HG02981 (cell line): ENCODE measurements at regions not wholly inside any gene's neighbourhood (a gene's known extent, or its start where the extent isn't known, plus 50 kb on each side); places are given as distances from the start of the nearest gene placed in this dataset.
"Not testable (repeated sequence)": the region's sequence is repeated elsewhere in the genome, so short reads cannot be mapped to it uniquely, and the experiment has no call there.

ENCODE experiments used
- ATAC-seq: cut with Tn5 transposase; IDR thresholded peaks from one replicate; pipeline ENCODE4 v1.9.1; 2021; ENCODE audit warnings: mild to moderate bottlenecking, moderate library complexity; ENCODE audit not compliant: unreplicated experiment

- ATAC-seq = not testable (repeated sequence)
Observed at GRCh38 chr20:30295396-30295795, 962.1 kb upstream of the DEFB115 start.

GRCh38 chr20:30295967-30296366 is 961.5 kb upstream of the DEFB115 start:
- ATAC-seq = not testable (repeated sequence)

DNA sequence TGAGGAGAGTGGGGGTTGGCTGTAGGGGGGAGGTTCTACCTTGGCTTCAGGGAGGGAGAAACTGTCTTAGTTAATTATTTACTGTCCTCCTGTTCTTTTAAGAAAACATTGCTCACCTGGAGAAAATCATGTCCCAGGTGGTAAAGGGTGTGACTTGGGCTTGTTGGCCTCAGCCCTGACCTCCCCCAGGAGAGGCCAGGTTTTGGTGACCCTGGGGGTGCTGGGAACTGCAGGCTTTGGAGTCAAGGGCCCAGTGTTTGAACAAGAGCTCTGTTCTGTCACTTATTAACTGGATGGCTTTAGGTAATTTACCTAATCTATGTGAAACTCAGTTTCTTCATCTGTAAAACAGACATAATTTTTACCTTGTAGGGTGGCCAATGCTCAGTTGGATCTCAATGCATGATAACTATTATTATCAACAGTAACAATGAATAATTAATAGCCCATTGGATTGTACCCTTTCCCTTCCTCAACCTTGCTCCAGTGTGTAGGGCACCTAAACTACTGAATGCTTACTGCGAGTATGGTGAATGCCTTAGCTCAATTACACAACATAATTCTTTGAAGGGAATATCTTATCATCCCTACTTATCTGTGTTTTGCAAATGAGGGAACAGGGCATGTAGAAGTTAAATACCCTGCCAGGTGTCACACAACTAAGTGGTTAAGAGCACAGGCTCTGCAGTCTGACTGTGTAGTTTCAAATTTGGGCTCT is 959.4 kb upstream of the DEFB115 start:
- not testable (repeated sequence) for ATAC-seq

DNA sequence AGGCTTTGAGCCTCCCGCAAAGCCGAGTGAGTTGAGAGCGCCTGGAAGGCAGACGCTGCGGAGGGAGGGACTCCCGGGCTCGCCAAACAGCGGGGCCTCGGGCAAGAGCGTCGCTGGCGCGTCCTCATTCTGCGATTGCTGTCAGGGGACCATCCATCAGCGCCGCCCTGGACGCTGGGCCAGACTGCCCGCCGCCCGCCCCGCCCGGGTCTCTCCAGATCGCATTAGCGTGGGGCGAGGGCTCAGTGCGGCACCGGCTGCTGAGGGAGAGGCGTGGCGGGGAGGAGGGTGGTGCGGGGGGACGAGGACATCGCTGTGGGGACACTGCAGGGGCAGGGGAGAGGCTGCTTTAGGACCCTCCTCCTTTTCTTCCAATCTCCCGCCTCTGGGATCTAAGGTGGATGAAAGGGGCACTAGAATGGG is 957.2 kb upstream of the DEFB115 start:
- not testable (repeated sequence) for ATAC-seq

- ATAC-seq = not testable (repeated sequence)
Observed at GRCh38 chr20:30302786-30303185, 954.7 kb upstream of the DEFB115 start.

- not testable (repeated sequence) for ATAC-seq
Observed at GRCh38 chr20:30309938-30310337, 947.5 kb upstream of the DEFB115 start.

GRCh38 chr20:30310385-30310784 is 947.1 kb upstream of the DEFB115 start:
- not testable (repeated sequence) for ATAC-seq

DNA sequence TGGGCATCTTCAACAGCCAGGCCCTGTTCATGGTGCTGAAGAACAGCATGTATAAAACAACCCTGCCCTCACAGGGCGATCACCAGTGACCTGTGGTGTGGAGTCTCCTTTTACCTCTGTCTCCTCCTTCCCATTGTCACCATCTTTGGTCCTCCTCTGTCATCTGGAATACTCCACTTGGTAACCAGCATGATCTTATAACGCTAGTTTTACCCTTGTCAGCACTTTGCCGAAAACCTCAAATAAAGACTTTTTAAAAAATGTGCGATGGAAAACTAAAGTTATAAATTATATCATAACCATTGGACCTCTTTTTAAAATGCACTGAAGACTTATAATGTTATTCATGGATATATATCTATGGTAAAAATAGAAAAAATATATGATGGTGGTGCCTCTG is 945.2 kb upstream of the DEFB115 start:
- ATAC-seq = not testable (repeated sequence)

DNA sequence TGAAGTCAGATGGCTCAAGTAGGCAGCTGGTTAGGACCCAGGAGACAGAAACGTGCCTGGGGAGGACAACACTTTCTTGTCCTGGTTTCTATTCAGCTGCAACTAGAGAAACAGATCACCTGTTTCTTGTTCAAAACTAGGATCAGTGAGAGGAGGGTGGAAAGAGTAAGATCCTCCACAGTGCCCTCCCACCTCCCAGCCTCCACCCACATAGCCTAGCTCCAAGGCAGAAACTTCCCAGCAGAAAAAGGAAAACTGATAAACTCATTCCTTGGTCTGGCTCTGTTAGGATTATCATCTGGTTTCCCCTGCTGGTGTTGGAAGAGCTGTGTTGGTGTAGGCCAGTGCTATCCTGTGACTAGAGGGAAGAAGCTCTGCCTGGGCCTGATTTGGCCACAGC is 943.8 kb upstream of the DEFB115 start:
- ATAC-seq = not testable (repeated sequence)

DNA sequence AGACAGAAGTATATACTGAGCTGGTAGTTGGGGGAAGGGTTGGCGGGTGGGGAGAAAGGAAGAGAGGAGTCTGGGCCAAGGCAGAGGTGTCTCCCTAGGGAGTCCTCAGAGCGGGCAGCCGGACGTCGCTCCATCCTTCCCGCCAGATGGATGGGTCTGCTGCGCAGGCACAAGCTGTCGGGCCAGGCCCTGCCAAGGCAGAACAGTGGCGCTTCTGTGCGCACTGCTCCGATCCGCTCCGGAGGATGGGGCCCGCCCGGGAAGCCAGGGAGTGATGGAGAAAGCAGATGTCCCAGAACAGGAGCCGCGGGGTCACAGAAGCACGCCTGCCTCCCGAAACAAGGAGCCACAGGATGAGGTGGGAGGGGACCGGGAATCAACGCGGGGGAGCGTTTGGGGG is 941.4 kb upstream of the DEFB115 start:
- not testable (repeated sequence) for ATAC-seq

- ATAC-seq = not testable (repeated sequence)
Observed at GRCh38 chr20:30316532-30317299, 940.7 kb upstream of the DEFB115 start.

GRCh38 chr20:30333744-30334143 is 923.7 kb upstream of the DEFB115 start:
- not testable (repeated sequence) for ATAC-seq

DNA sequence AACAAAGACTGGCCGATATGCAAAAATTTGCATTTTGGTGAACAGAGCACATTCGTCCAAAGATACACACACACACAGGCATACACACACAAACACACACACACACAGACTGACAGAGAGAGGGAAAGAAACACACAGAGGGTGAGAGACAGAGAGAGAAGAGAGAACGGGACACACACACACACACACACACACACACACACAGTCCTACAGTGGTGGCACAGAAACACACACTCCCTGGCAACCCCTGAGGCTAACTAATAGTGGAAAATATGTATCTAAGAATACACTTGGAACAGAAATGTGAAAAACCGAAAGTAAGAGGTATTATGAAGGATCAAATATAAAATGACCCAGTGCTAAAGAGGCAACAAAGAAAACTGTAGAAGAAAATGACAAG is 919.9 kb upstream of the DEFB115 start:
- ATAC-seq = not testable (repeated sequence)

GRCh38 chr20:30348932-30349331 is 908.5 kb upstream of the DEFB115 start:
- ATAC-seq = not testable (repeated sequence)

- ATAC-seq = not testable (repeated sequence)
Observed at GRCh38 chr20:30356854-30357467, 900.5 kb upstream of the DEFB115 start.

- ATAC-seq = not testable (repeated sequence)
Observed at GRCh38 chr20:30361756-30362155, 895.7 kb upstream of the DEFB115 start.

GRCh38 chr20:30376430-30376766 is 881.1 kb upstream of the DEFB115 start:
- ATAC-seq = not testable (repeated sequence)

DNA sequence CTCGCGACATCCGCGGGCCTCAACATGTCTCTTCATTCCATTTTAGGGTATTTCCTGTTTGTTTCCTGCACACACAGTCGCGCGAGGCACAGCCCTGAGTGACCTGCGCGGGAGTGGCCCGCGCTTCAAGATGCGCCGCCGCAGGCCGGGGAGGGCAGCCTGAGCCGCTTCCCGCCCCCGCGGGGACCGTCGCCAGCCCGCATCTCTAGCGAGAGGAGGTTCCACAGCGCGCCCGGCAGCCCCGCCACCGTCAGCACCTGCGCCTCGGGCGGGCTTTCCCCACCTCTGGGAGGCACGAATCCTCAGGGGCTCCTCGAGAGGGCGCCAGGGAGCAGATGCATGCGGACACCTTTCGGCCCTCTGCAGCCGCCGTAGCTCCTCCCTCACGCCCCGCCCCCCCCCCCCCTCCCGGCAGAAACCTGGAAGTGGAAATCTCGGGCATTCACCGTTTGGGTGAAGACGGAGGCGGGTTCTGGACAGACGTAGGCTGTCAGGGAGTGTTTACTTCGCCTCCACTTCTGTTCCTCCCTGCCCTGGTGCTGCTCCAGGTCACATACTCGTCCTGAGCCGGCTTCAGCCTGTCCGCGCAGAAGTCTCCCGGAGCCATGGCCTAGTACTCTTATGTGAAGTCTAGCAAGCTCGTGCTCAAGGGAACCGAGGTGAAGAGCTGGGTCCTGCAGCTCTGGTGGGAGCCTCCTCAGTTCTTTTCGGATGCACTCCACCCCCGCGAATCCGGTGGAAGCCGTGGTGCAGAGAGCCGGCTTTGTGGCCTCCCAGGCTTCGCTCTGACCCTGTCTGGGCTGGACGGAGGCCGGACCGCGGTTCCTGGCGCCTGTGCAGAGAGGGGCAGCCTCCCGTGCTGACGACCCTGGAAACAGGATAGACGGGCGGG is 880.5 kb upstream of the DEFB115 start:
- peak; percentile 95 for ATAC-seq

- not testable (repeated sequence) for ATAC-seq
Observed at GRCh38 chr20:30378317-30378716, 879.1 kb upstream of the DEFB115 start.

DNA sequence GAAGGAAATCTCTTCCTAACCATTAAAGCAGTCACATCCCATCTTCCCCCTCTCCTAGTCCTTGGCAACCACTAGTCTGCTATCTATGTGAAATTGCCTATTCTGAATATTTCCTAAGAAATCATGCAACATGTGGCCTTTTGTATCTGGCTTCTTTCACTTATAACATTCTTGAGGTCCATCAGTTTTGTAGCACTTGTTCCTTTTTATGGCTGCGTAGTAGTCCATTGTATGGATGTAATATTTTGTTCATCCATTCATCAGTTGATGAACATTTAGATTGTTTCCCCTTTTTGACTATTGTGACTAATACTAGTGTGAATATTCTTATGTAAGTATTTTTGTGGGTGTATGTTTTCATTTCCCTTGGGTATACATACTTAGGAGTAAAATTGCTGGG is 878.7 kb upstream of the DEFB115 start:
- ATAC-seq = not testable (repeated sequence)

DNA sequence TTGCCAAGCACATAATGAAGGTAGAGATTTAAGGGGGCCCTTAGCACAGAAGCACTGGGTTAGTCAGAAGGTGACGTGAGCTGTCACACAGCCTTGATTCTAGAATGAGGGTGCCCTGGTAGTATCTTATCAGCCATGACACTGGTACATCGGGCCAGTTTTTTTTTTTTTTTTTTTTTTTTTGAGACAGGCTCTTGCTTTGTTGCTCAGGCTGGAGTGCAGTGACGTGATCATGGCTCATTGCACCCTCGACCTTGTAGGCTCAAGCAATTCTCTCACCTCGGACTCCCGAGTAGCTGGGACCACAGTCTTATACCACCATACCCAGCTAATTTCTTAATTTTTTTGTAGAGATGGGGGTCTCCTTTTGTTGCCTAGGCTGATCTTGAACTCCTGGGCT is 872.6 kb upstream of the DEFB115 start:
- not testable (repeated sequence) for ATAC-seq
